Erythroblast (primary cell): ENCODE measurements at regions not wholly inside any gene's neighbourhood (a gene's known extent, or its start where the extent isn't known, plus 50 kb on each side); places are given as distances from the start of the nearest gene placed in this dataset.

Experiments
- GATA1 ChIP-seq: IDR thresholded peaks from 2 replicates; pipeline ENCODE4 v1.6.1; 2011; ENCODE audit warnings: low read depth, mild to moderate bottlenecking, control low read depth, low read length, moderate library complexity
- POLR2A ChIP-seq: IDR thresholded peaks from 2 replicates; pipeline ENCODE4 v1.6.1; 2011; ENCODE audit warnings: mild to moderate bottlenecking, low read length

DNA sequence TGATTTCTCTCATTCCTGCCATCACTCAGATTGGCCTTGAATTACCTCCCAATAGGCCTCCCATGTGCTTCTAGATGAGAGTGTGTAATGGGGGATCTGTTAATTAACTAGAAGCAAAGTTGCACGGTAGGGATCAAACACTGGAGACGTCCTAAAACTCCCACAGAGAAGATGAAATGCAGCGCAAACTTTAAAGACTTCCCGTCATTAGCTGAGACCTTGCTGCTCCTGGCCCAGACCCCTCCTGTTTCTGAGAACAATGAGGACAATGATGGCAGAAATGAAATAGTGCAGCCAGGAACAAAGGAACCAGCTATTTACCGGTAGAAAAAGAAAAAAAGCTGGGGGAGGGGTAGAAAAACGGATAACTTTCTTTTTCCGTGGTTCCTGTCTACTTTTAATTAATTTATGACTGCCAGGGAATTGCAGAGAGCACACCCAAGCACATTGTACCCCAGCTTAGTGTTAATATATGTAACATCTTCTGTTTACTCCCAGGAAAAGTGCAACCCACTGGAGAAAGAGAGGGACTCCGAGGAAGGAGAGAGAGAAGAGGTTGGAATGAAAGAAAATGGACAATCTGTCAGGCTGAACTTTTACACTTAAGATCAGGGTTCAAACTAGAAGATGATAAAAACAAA, 280.7 kb upstream of the SOX5 start:
- no peak for TF ChIP-seq POLR2A
- no peak for TF ChIP-seq GATA1
